Heart left ventricle (tissue), 13 donors: ENCODE measurements at regions not wholly inside any gene's neighbourhood (a gene's known extent, or its start where the extent isn't known, plus 50 kb on each side); places are given as distances from the start of the nearest gene placed in this dataset.

ENCODE experiments used
- CTCF ChIP-seq, 12 donors: fragments of 200-600 bp; sonication (generic) in 4 of 12; IDR thresholded peaks; one replicate each; pipeline versions ENCODE4 v1.5.0 to v1.8.0; 2018 to 2022; ENCODE audit warnings: antibody characterized with exemption in 12 of 12, mild to moderate bottlenecking in 5 of 12
- POLR2A ChIP-seq, 2 donors: fragments of 450-650 bp; IDR thresholded peaks; one replicate each; pipeline ENCODE4 v1.6.1; 2017; ENCODE audit warnings: antibody characterized with exemption in 2 of 2, mild to moderate bottlenecking in 2 of 2, moderate library complexity in 2 of 2
- donor health status: ischemic (EF 13 %, LVEDD 7.1; RV severe dilation, severe dysfunction).
- donor health status: DM: no; HTN: yes; CAD: no.
- donor health status: DM: no; HTN: no; CAD: no.
- donor health status: ischemic (EF 25% LVEDD 6.9; RV normal size, moderate dysfunction).
- donor health status: ischemic (EF 25% LVEDD 5.7; RV mildly dilated, moderate dysfunction).
- donor health status: ischemic (EF 35%, LVEDD 5.7; RV mildly dilated, moderate dysfunction).
- donor health status: nonischemic (EF 11% LVEDD 7.7; RV severe dilation, severe dysfunction).
- donor health status: DM: yes; HTN: yes; CAD: no.
- donor health status: PGD.
- donor health status: ischemic (EF 29% LVEDD 5.4; RV normal size, mild dysfunction).
- donor health status: nonischemic (EF 23%, LVEDD 6.1; RV moderate dilation, normal function).

- TF ChIP-seq POLR2A (IDR thresholded peaks at IDR 0.05), result no peak
- no peak for TF ChIP-seq CTCF (IDR thresholded peaks at IDR 0.05)
Observed at GRCh38 chrX:147850875-147851274, 60.8 kb upstream of the FMR1 start.
